H9 (cell line): ENCODE measurements at regions not wholly inside any gene's neighbourhood (a gene's known extent, or its start where the extent isn't known, plus 50 kb on each side); places are given as distances from the start of the nearest gene placed in this dataset.

Experiments
- DNase-seq: peaks from one replicate; pipeline ENCODE4 v3.0.0-alpha.2; 2017
- H2AFZ ChIP-seq: one replicate; pipeline ENCODE4 v1.6.1; 2013; ENCODE audit warnings: mild to moderate bottlenecking, low read length, control low read depth, moderate library complexity
- H2AK5ac ChIP-seq: 2 replicates; pipeline ENCODE4 v1.6.1; 2013; ENCODE audit warnings: low read length, control low read depth, mixed read lengths; ENCODE audit not compliant: insufficient read length
- H2BK120ac ChIP-seq: one replicate; pipeline ENCODE4 v1.6.1; 2013; ENCODE audit warnings: low read depth, mild to moderate bottlenecking, low read length, control low read depth, inconsistent platforms; ENCODE audit not compliant: poor library complexity, severe bottlenecking
- H2BK12ac ChIP-seq: 2 replicates; pipeline ENCODE4 v1.6.1; 2013; ENCODE audit warnings: low read length, control low read depth, mixed read lengths, low read depth; ENCODE audit not compliant: insufficient read length
- H2BK15ac ChIP-seq: 2 replicates; pipeline ENCODE4 v1.6.1; 2013; ENCODE audit warnings: low read depth, low read length, control low read depth
- H2BK20ac ChIP-seq: one replicate; pipeline ENCODE4 v1.6.1; 2013; ENCODE audit warnings: low read depth, mild to moderate bottlenecking, low read length, control low read depth, inconsistent platforms; ENCODE audit not compliant: poor library complexity, severe bottlenecking
- H2BK5ac ChIP-seq: 2 replicates; pipeline ENCODE4 v1.6.1; 2013; ENCODE audit warnings: low read length, control low read depth, mixed read lengths; ENCODE audit not compliant: insufficient read length
- H3K14ac ChIP-seq: 2 replicates; pipeline ENCODE4 v1.6.1; 2013; ENCODE audit warnings: low read length, control low read depth; ENCODE audit not compliant: insufficient read depth
- H3K18ac ChIP-seq: 2 replicates; pipeline ENCODE4 v1.6.1; 2013; ENCODE audit warnings: low read depth, mild to moderate bottlenecking, mixed read lengths, low read length, control low read depth; ENCODE audit not compliant: insufficient read length
- H3K23ac ChIP-seq: 2 replicates; pipeline ENCODE4 v1.6.1; 2013; ENCODE audit warnings: low read length, control low read depth, mixed read lengths, low read depth; ENCODE audit not compliant: insufficient read length
- H3K23me2 ChIP-seq: 2 replicates; pipeline ENCODE4 v1.6.1; 2013; ENCODE audit warnings: low read depth, mild to moderate bottlenecking, mixed read lengths, low read length, control low read depth; ENCODE audit not compliant: insufficient read length, poor library complexity, severe bottlenecking
- H3K27ac ChIP-seq: 2 replicates; pipeline ENCODE4 v1.5.1; 2013; ENCODE audit warnings: low read length, control low read depth, mixed read lengths, low read depth; ENCODE audit not compliant: insufficient read length
- H3K27me3 ChIP-seq: 2 replicates; pipeline ENCODE4 v1.6.1; 2013; ENCODE audit warnings: low read length, control low read depth, inconsistent platforms; ENCODE audit not compliant: insufficient read depth
- H3K4ac ChIP-seq: 2 replicates; pipeline ENCODE4 v1.6.1; 2013; ENCODE audit warnings: low read depth, mild to moderate bottlenecking, control low read depth, inconsistent platforms, low read length, moderate library complexity
- H3K4me1 ChIP-seq: 2 replicates; pipeline ENCODE4 v1.6.1; 2013; ENCODE audit warnings: low read length, control low read depth, inconsistent platforms; ENCODE audit not compliant: insufficient read depth
- H3K4me2 ChIP-seq: 2 replicates; pipeline ENCODE4 v1.6.1; 2013; ENCODE audit warnings: low read length, control low read depth, mixed read lengths; ENCODE audit not compliant: insufficient read length, insufficient read depth
- H3K56ac ChIP-seq: 2 replicates; pipeline ENCODE4 v1.6.1; 2013; ENCODE audit warnings: low read depth, mild to moderate bottlenecking, mixed read lengths, low read length, control low read depth; ENCODE audit not compliant: insufficient read length
- H3K79me1 ChIP-seq: 2 replicates; pipeline ENCODE4 v1.6.1; 2013; ENCODE audit warnings: low read depth, mild to moderate bottlenecking, moderate library complexity, low read length, control low read depth, inconsistent platforms; ENCODE audit not compliant: insufficient read depth, poor library complexity, severe bottlenecking
- H3K79me2 ChIP-seq: 2 replicates; pipeline ENCODE4 v1.6.1; 2013; ENCODE audit warnings: low read length, control low read depth, inconsistent platforms; ENCODE audit not compliant: insufficient read depth
- H3K9ac ChIP-seq: 2 replicates; pipeline ENCODE4 v1.6.1; 2013; ENCODE audit warnings: low read length, control low read depth, mixed read lengths; ENCODE audit not compliant: insufficient read length; ENCODE audit errors: extremely low read depth
- H3K9me3 ChIP-seq: one replicate; pipeline ENCODE4 v1.6.1; 2013; ENCODE audit warnings: low read depth, low read length, inconsistent platforms; ENCODE audit not compliant: control insufficient read depth
- H3T11ph ChIP-seq: one replicate; pipeline ENCODE4 v1.6.1; 2013; ENCODE audit warnings: mild to moderate bottlenecking, low read length, control low read depth, inconsistent platforms
- H4K20me1 ChIP-seq: one replicate; pipeline ENCODE4 v1.6.1; 2013; ENCODE audit not compliant: control insufficient read depth, insufficient read length, insufficient read depth
- H4K5ac ChIP-seq: 2 replicates; pipeline ENCODE4 v1.6.1; 2013; ENCODE audit warnings: low read depth, mild to moderate bottlenecking, mixed read lengths, low read length, control low read depth; ENCODE audit not compliant: insufficient read length
- H4K8ac ChIP-seq: replicated peaks from 2 replicates; pipeline ENCODE4 v1.6.1; 2013; ENCODE audit warnings: low read length, control low read depth, mixed read lengths, low read depth; ENCODE audit not compliant: insufficient read length
- H4K91ac ChIP-seq: 2 replicates; pipeline ENCODE4 v1.6.1; 2013; ENCODE audit warnings: low read depth, mild to moderate bottlenecking, moderate library complexity, mixed read lengths, low read length, control low read depth; ENCODE audit not compliant: insufficient read length
- H3K27ac Mint-ChIP-seq, 3 experiments: 2 replicates in 2 of 3; 3 replicates in 1 of 3; pipeline ENCODE4 v1.8.0; 2020 to 2021; ENCODE audit warnings: mixed read lengths in 3 of 3, mild to moderate bottlenecking in 1 of 3, moderate library complexity in 1 of 3
- H3K27me3 Mint-ChIP-seq: 2 replicates; pipeline ENCODE4 v1.8.0; 2021; ENCODE audit warnings: low read depth, mild to moderate bottlenecking, moderate library complexity, mixed read lengths
- H3K36me3 Mint-ChIP-seq, 3 experiments: 2 replicates in 2 of 3; 3 replicates in 1 of 3; pipeline ENCODE4 v1.8.0; 2020 to 2021; ENCODE audit warnings: low read depth in 3 of 3, mixed read lengths in 3 of 3; ENCODE audit not compliant: insufficient read depth in 1 of 3
- H3K4me1 Mint-ChIP-seq, 2 experiments: 2 replicates each; pipeline ENCODE4 v1.8.0; 2020; ENCODE audit warnings: mixed read lengths in 2 of 2
- H3K4me3 Mint-ChIP-seq, 2 experiments: 2 replicates in 1 of 2; 3 replicates in 1 of 2; pipeline ENCODE4 v1.8.0; 2020 to 2021; ENCODE audit warnings: mild to moderate bottlenecking in 2 of 2, mixed read lengths in 2 of 2, moderate library complexity in 1 of 2
- H3K9me3 Mint-ChIP-seq, 2 experiments: 2 replicates in 1 of 2; 3 replicates in 1 of 2; pipeline ENCODE4 v1.8.0; 2020; ENCODE audit warnings: mild to moderate bottlenecking in 2 of 2, mixed read lengths in 2 of 2, moderate library complexity in 1 of 2
- CTCF ChIP-seq: fragments of 200-600 bp; sonication (generic); conservative IDR thresholded peaks from 3 replicates; pipeline ENCODE4 v1.8.0; 2021; ENCODE audit warnings: antibody characterized with exemption, mild to moderate bottlenecking
- WGBS: extraction: QIAGEN DNeasy Blood & Tissue Kit; methylation state at CpG from one replicate; pipeline ENCODE4 v1.1.7; 2013; ENCODE audit warnings: missing lambda C conversion rate, low lambda C conversion rate, mixed read lengths; ENCODE audit not compliant: insufficient read length; ENCODE audit errors: extremely low coverage; 5-methylcytosine and 5-hydroxymethylcytosine counted together

- Histone ChIP-seq H3K14ac (no peak overlapping the region), H3K9me3 (no peaks in the 10 kb centered on the region), H2BK20ac (no peak overlapping the region), H3K56ac (no peak overlapping the region), H3K79me1 (no peaks in the 10 kb centered on the region), H2AFZ (no peak overlapping the region), H3K27ac (no peak overlapping the region), H3K4me1 (no peaks in the 10 kb centered on the region; the same call in 1 of the 2 replicates), H3K4me2 (no peak overlapping the region), H4K8ac (no peak overlapping the region), H2BK15ac (no peak overlapping the region), H3K79me2 (no peaks in the 10 kb centered on the region), H2BK120ac (no peak overlapping the region), H4K20me1 (no peaks in the 10 kb centered on the region), H3T11ph (no peak overlapping the region), H3K4ac (no peak overlapping the region), H4K91ac (no peak overlapping the region), H4K5ac (no peak overlapping the region), H3K23me2 (no peaks in the 10 kb centered on the region), H2BK12ac (no peak overlapping the region), H2BK5ac (no peak overlapping the region), H2AK5ac (no peak overlapping the region), H3K9ac (no peak overlapping the region), H3K23ac (no peak overlapping the region), H3K18ac (no peak overlapping the region), H3K27me3 (no peaks in the 10 kb centered on the region)
- no peak for DNase-seq
- no peak for TF ChIP-seq CTCF
- WGBS, result no CpG with 5 or more reads among the region's 2 CpGs
- Mint-ChIP-seq H3K27ac (no peak overlapping the region), H3K4me3 (no peak overlapping the region), H3K4me1 (no peaks in the 10 kb centered on the region), H3K27me3 (no peaks in the 10 kb centered on the region), H3K9me3 (no peaks in the 10 kb centered on the region), H3K36me3 (no peaks in the 10 kb centered on the region)
These were observed 1056.4 kb downstream of the GALC start for GRCh38 chr14:86936556-86936955.
